Keratinocyte (primary cell): ENCODE measurements at regions not wholly inside any gene's neighbourhood (a gene's known extent, or its start where the extent isn't known, plus 50 kb on each side); places are given as distances from the start of the nearest gene placed in this dataset.

Experiments
- DNase-seq: peaks from one replicate; pipeline ENCODE4 v3.0.0-alpha.2; 2011; ENCODE audit warnings: low read depth, missing footprints, low spot score
- FAIRE-seq: peaks from 2 replicates; lab custom pipeline; 2011; peaks lifted over from hg19 to GRCh38; lab: Jason Lieb, UNC
- H2AFZ ChIP-seq: 2 replicates; pipeline ENCODE4 v1.6.0; 2012; ENCODE audit warnings: low read length, control low read depth, inconsistent platforms; ENCODE audit not compliant: control insufficient read depth
- H3K27ac ChIP-seq: 2 replicates; pipeline ENCODE4 v1.5.1; 2011; ENCODE audit warnings: low read length; ENCODE audit not compliant: control insufficient read depth, insufficient read depth
- H3K27me3 ChIP-seq: 3 replicates; pipeline ENCODE4 v1.6.0; 2011; ENCODE audit warnings: low read length; ENCODE audit not compliant: control insufficient read depth, insufficient read depth; ENCODE audit errors: extremely low read depth
- H3K36me3 ChIP-seq, 2 experiments: 2 replicates in 1 of 2; 3 replicates in 1 of 2; pipeline ENCODE4 v1.5.1; 2011; ENCODE audit warnings: low read length in 2 of 2, mild to moderate bottlenecking in 1 of 2; ENCODE audit not compliant: control insufficient read depth in 2 of 2, insufficient read depth in 2 of 2; ENCODE audit errors: extremely low read depth in 1 of 2
- H3K4me1 ChIP-seq: 3 replicates; pipeline ENCODE4 v1.5.1; 2011; ENCODE audit warnings: low read length; ENCODE audit not compliant: control insufficient read depth, insufficient read depth; ENCODE audit errors: extremely low read depth
- H3K4me2 ChIP-seq: 3 replicates; pipeline ENCODE4 v1.6.0; 2011; ENCODE audit warnings: low read depth, low read length; ENCODE audit not compliant: control insufficient read depth, insufficient read depth; ENCODE audit errors: extremely low read depth
- H3K4me3 ChIP-seq, 3 experiments: fragments of 200-600 bp in 1 of 3; sonication (generic) in 1 of 3; 2 replicates in 2 of 3; 3 replicates in 1 of 3; pipeline ENCODE4 v1.5.1; 2011 to 2016; ENCODE audit warnings: low read length in 3 of 3, mild to moderate bottlenecking in 3 of 3, control low read depth in 2 of 3, inconsistent platforms in 1 of 3, low read depth in 1 of 3, mixed read lengths in 1 of 3, mixed run types in 1 of 3, moderate library complexity in 1 of 3; ENCODE audit not compliant: control insufficient read depth in 2 of 3, insufficient read depth in 2 of 3; ENCODE audit errors: extremely low read depth in 1 of 3
- H3K79me2 ChIP-seq: 2 replicates; pipeline ENCODE4 v1.6.0; 2012; ENCODE audit warnings: low read length; ENCODE audit not compliant: control insufficient read depth, insufficient read depth
- H3K9ac ChIP-seq: 3 replicates; pipeline ENCODE4 v1.6.0; 2011; ENCODE audit warnings: low read length; ENCODE audit not compliant: control insufficient read depth, insufficient read depth; ENCODE audit errors: extremely low read depth
- H3K9me1 ChIP-seq: 3 replicates; pipeline ENCODE4 v1.6.0; 2011; ENCODE audit warnings: low read length; ENCODE audit not compliant: control insufficient read depth, insufficient read depth; ENCODE audit errors: extremely low read depth
- H3K9me3 ChIP-seq: 2 replicates; pipeline ENCODE4 v1.5.1; 2012; ENCODE audit warnings: low read depth, low read length; ENCODE audit not compliant: control insufficient read depth
- H4K20me1 ChIP-seq: 3 replicates; pipeline ENCODE4 v1.6.0; 2011; ENCODE audit warnings: low read length; ENCODE audit not compliant: control insufficient read depth, insufficient read depth; ENCODE audit errors: extremely low read depth
- EZH2 ChIP-seq: IDR thresholded peaks from one replicate; pipeline ENCODE4 v1.6.1; 2012; ENCODE audit warnings: inconsistent platforms, mild to moderate bottlenecking, low read length, moderate library complexity
- dilution Hi-C: fragments of 300-500 bp; cut with MboI; formaldehyde crosslinking; loops from one replicate; pipeline ENCODE4 v1.7.0; 2020; ENCODE audit warnings: low sequenced_read_pairs; ENCODE audit not compliant: extremely low pct_ligation_motif_present
- TF ChIP-seq, protein P1 (sequence below), 3 experiments: IDR thresholded peaks in 1 of 3; conservative IDR thresholded peaks in 1 of 3; optimal IDR thresholded peaks in 1 of 3; 2 replicates in 2 of 3; 3 replicates in 1 of 3; pipeline versions ENCODE3 to v1.5.1; 2011; ENCODE audit warnings: low read length in 3 of 3, mild to moderate bottlenecking in 3 of 3, moderate library complexity in 2 of 3, control low read depth in 1 of 3, inconsistent platforms in 1 of 3; ENCODE audit not compliant: insufficient read depth in 2 of 3; ENCODE audit errors: extremely low read depth in 1 of 3

DNA sequence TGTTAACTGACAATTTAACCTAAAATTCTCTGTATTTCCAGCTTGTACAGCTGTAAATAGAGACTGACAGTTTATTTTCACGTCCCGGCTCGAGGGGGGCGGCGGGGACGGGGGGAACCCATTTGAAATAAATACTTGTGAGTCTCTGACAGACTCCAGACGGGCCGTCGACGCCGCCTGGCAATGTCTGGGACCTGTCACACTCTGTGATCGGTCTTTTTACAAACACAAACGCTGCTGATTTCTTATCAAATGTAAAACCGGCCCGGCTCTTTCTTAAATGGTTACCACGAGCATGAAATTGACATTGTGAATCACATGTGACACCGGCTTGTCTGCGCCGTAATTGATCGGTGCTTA, 57.0 kb downstream of the UNCX start:
- Histone ChIP-seq H3K4me1 (peaks cover 6% of the 10 kb centered on the region), H3K9me1 (no peaks in the 10 kb centered on the region), H3K79me2 (no peaks in the 10 kb centered on the region), H3K4me3 (no peak overlapping the region), H3K9ac (no peak overlapping the region), H3K9me3 (no peaks in the 10 kb centered on the region), H4K20me1 (no peaks in the 10 kb centered on the region), H3K4me2 (peak overlapping the region; percentile 84), H3K27ac (no peak overlapping the region), H3K36me3 (no peaks in the 10 kb centered on the region), H3K27me3 (peaks cover 56% of the 10 kb centered on the region), H2AFZ (no peak overlapping the region)
- dilution Hi-C loops, result no loop called here
- TF ChIP-seq EZH2, result peak; percentile 11
- TF ChIP-seq, protein P1, sequence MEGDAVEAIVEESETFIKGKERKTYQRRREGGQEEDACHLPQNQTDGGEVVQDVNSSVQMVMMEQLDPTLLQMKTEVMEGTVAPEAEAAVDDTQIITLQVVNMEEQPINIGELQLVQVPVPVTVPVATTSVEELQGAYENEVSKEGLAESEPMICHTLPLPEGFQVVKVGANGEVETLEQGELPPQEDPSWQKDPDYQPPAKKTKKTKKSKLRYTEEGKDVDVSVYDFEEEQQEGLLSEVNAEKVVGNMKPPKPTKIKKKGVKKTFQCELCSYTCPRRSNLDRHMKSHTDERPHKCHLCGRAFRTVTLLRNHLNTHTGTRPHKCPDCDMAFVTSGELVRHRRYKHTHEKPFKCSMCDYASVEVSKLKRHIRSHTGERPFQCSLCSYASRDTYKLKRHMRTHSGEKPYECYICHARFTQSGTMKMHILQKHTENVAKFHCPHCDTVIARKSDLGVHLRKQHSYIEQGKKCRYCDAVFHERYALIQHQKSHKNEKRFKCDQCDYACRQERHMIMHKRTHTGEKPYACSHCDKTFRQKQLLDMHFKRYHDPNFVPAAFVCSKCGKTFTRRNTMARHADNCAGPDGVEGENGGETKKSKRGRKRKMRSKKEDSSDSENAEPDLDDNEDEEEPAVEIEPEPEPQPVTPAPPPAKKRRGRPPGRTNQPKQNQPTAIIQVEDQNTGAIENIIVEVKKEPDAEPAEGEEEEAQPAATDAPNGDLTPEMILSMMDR (optimal IDR thresholded peaks at IDR 0.05 in 1 of 3, IDR thresholded peaks at IDR 0.05 in 1 of 3, conservative IDR thresholded peaks at IDR 0.05 in 1 of 3; ENCODE audit: extremely low read depth in 1 of 3, insufficient read depth in 2 of 3, low read length in 3 of 3), result no peak
- no peak for FAIRE-seq
- DNase-seq, result no peak

- peak; percentile 30 for TF ChIP-seq EZH2
- TF ChIP-seq, protein P1 (optimal IDR thresholded peaks at IDR 0.05 in 1 of 3, IDR thresholded peaks at IDR 0.05 in 1 of 3, conservative IDR thresholded peaks at IDR 0.05 in 1 of 3; ENCODE audit: extremely low read depth in 1 of 3, insufficient read depth in 2 of 3, low read length in 3 of 3), result peak in 1 of 3 experiments; percentile 55
- Histone ChIP-seq H3K9ac (no peak overlapping the region), H3K36me3 (no peaks in the 10 kb centered on the region), H3K27ac (no peak overlapping the region), H3K79me2 (no peaks in the 10 kb centered on the region), H2AFZ (peak overlapping the region; percentile 59), H3K27me3 (peaks cover 56% of the 10 kb centered on the region), H3K4me1 (peaks cover 6% of the 10 kb centered on the region), H3K9me1 (no peaks in the 10 kb centered on the region), H3K4me3 (peak overlapping the region; percentile 13 to 57 (median 44)), H3K4me2 (peak overlapping the region; percentile 84), H4K20me1 (no peaks in the 10 kb centered on the region), H3K9me3 (no peaks in the 10 kb centered on the region)
- no peak for DNase-seq
- no peak for FAIRE-seq
- dilution Hi-C loops, result no loop called here
Measured at GRCh38 chr7:1290026-1290678, 57.5 kb downstream of the UNCX start.
